Activated CD4-positive, alpha-beta memory T cell treated with anti-CD3 and anti-CD28 coated beads, Interleukin-2, amount 10 ng/mL, durations not matched to agents 7 days and 5 days (primary cell): ENCODE measurements at regions not wholly inside any gene's neighbourhood (a gene's known extent, or its start where the extent isn't known, plus 50 kb on each side); places are given as distances from the start of the nearest gene placed in this dataset.
A peak's percentile ranks its signal among the peaks of the same experiment; 100 is the strongest.

Source experiments
- CTCF ChIA-PET: fragments of 350-600 bp; sonication (Branson Sonifier 250); formaldehyde crosslinking; loops from one replicate; lab custom pipeline; 2021; ENCODE audit warnings: antibody characterized with exemption, inconsistent platforms; lab: Charles Lee
- POLR2A ChIA-PET: fragments of 350-600 bp; sonication (Branson Sonifier 250); formaldehyde crosslinking; loops from one replicate; lab custom pipeline; 2021; ENCODE audit warnings: antibody characterized with exemption; lab: Charles Lee
- DNase-seq: peaks from one replicate; pipeline ENCODE4 v3.0.0-alpha.2; 2020
- H3K27ac Mint-ChIP-seq: one replicate; pipeline ENCODE4 v1.8.0; 2021; ENCODE audit warnings: mild to moderate bottlenecking, mixed read lengths
- H3K27me3 Mint-ChIP-seq: one replicate; pipeline ENCODE4 v1.8.0; 2021; ENCODE audit warnings: mixed read lengths
- H3K36me3 Mint-ChIP-seq: one replicate; pipeline ENCODE4 v1.8.0; 2021; ENCODE audit warnings: low read depth, mixed read lengths
- H3K4me1 Mint-ChIP-seq: one replicate; pipeline ENCODE4 v1.8.0; 2021; ENCODE audit warnings: mixed read lengths
- H3K4me3 Mint-ChIP-seq: one replicate; pipeline ENCODE4 v1.8.0; 2021; ENCODE audit warnings: mild to moderate bottlenecking, mixed read lengths
- H3K9me3 Mint-ChIP-seq: one replicate; pipeline ENCODE4 v1.8.0; 2021; ENCODE audit warnings: mixed read lengths

DNA sequence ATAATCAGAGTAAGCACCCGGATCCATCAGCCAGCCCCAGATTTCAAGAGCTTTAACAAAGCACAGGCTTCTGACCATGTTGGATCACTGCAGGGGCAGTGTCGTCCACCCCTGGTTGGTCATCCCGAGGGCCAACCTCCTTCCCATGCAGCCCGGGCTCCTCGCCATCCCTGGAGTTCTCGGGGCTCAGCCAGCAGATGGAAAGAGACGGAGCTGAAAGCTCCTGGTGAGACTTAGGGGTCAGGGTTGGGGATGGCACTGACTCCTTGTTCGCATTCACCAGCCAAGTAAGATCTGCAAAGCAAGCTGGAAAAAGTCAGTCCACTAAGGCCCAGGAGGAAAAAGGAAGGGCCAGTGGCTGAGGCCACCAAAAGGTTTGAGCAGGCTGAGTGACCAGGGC is 888.9 kb downstream of the BRD1 start:
- H3K9me3 Mint-ChIP-seq: no peaks in the 10 kb centered on the region
- no peaks in the 10 kb centered on the region for H3K27me3 Mint-ChIP-seq
- no peak overlapping the region for H3K4me3 Mint-ChIP-seq
- no peak for DNase-seq
- H3K4me1 Mint-ChIP-seq: no peaks in the 10 kb centered on the region
- H3K36me3 Mint-ChIP-seq: no peaks in the 10 kb centered on the region
- POLR2A ChIA-PET: no interaction called here
- CTCF ChIA-PET: no interaction called here
- H3K27ac Mint-ChIP-seq: no peak overlapping the region

- Mint-ChIP-seq H3K4me1 (no peaks in the 10 kb centered on the region), H3K9me3 (no peaks in the 10 kb centered on the region), H3K4me3 (no peak overlapping the region), H3K36me3 (no peaks in the 10 kb centered on the region), H3K27ac (no peak overlapping the region), H3K27me3 (no peaks in the 10 kb centered on the region)
- POLR2A ChIA-PET: no interaction called here
- DNase-seq: peak; percentile 1
- CTCF ChIA-PET: no interaction called here
Measured at GRCh38 chr22:48937032-48937639, 890.5 kb downstream of the BRD1 start.

DNA sequence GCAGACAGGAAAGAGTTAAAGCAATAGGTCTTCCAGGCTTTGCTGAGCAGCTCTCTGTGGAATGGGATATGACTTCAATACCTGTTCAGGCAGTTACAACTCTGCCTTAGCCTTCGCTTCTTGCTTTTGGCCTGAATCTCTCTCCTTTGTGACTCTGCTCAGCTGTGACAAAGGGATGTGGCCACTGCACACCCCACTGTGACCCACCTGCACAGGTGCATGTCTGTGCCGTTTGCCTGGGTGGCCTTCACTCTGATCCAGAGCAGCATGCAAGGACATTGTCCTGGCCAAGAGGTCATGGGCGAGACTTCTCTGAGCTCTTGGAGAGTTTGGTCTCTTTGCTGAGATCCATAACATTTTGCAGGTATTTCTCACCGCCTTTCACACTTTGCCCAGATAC is 891.3 kb downstream of the BRD1 start:
- Mint-ChIP-seq H3K27ac (no peak overlapping the region), H3K36me3 (no peaks in the 10 kb centered on the region), H3K9me3 (no peaks in the 10 kb centered on the region), H3K4me1 (no peaks in the 10 kb centered on the region), H3K27me3 (no peaks in the 10 kb centered on the region), H3K4me3 (no peak overlapping the region)
- peak; percentile 7 for DNase-seq
- ChIA-PET CTCF (no interaction called here), POLR2A (no interaction called here)

- CTCF ChIA-PET: no interaction called here
- DNase-seq: no peak
- no peak overlapping the region for H3K4me3 Mint-ChIP-seq
- H3K9me3 Mint-ChIP-seq: no peaks in the 10 kb centered on the region
- no peaks in the 10 kb centered on the region for H3K36me3 Mint-ChIP-seq
- POLR2A ChIA-PET: no interaction called here
- no peaks in the 10 kb centered on the region for H3K4me1 Mint-ChIP-seq
- peaks cover 3% of the 10 kb centered on the region for H3K27me3 Mint-ChIP-seq
- H3K27ac Mint-ChIP-seq: no peak overlapping the region
Measured at GRCh38 chr22:48934446-48934845, 893.2 kb downstream of the BRD1 start.

DNA sequence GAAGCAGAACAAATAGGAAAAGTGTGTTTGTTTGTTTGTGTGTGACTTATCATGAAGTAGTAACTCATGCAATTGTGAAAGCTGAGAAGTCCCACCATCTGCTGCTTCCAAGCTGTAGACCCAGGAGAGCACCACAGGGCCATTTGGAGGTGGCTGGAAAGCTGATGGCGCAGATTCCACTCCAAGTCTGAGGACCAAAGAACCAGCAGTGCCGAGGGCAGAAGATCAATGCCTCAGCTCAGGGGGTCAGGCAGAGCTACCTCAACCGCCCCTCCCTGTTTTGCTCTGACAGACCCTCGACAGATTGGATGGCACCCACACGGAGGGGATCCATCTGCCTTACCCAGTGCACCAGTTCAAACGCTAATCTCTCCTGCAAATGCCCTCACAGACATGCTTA is 896.2 kb downstream of the BRD1 start:
- Mint-ChIP-seq H3K27ac (no peak overlapping the region), H3K4me1 (no peaks in the 10 kb centered on the region), H3K4me3 (no peak overlapping the region), H3K27me3 (peaks cover 3% of the 10 kb centered on the region), H3K36me3 (no peaks in the 10 kb centered on the region), H3K9me3 (no peaks in the 10 kb centered on the region)
- DNase-seq: no peak
- ChIA-PET CTCF (no interaction called here), POLR2A (no interaction called here)

DNA sequence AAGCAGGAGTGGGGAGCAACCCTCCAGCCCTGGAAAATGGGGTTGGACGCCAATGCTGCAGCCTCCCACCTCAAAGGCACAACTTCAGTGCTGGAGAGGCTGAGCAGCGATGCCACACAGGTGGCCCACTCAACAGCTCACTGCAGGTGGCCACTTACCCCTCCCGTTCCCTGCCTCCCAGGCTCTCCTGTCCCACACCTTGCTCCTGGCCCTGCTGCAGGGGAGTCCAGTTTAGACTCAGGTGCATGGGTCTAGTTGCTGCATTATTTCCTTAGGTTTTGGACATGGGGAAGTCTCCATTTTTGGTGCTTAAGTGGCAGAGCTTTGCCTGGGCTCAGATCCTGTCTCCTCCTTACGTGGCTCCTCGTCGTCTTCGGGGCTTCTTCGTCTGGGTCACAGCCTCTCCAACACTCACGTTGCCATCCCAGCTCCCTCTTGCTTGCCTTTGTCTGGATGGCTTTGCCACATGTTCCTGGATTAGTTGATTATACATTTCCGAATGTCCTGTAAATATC is 898.3 kb downstream of the BRD1 start:
- Mint-ChIP-seq H3K27ac (no peak overlapping the region), H3K4me3 (no peak overlapping the region), H3K27me3 (peaks cover 3% of the 10 kb centered on the region), H3K9me3 (no peaks in the 10 kb centered on the region), H3K36me3 (no peaks in the 10 kb centered on the region), H3K4me1 (no peaks in the 10 kb centered on the region)
- DNase-seq: no peak
- POLR2A ChIA-PET: no interaction called here
- CTCF ChIA-PET: no interaction called here

GRCh38 chr22:48927591-48927990 is 900.1 kb downstream of the BRD1 start:
- no peak for DNase-seq
- Mint-ChIP-seq H3K27me3 (peaks cover 3% of the 10 kb centered on the region), H3K9me3 (no peaks in the 10 kb centered on the region), H3K4me1 (no peaks in the 10 kb centered on the region), H3K36me3 (no peaks in the 10 kb centered on the region), H3K27ac (no peak overlapping the region), H3K4me3 (no peak overlapping the region)
- CTCF ChIA-PET: no interaction called here
- POLR2A ChIA-PET: no interaction called here

DNA sequence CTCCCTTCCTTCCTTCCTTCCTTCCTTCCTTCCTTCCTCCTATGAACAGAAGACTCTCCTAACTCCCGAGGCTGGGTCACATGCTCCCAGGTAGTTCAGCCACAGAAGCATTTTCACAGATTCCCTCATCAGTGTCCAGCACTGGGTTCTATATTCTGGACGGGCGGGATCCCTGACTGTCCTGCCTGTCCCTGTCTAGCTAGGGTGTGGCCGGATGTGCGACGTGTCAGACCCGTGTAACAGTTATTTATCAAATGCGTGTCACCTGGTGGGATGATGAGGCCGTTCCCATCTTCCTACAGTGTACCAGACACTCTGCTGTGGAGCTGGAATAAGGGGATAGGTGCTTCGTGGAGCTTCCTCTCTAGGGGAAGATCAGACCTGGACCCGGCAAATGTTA is 901.0 kb downstream of the BRD1 start:
- no peak overlapping the region for H3K27ac Mint-ChIP-seq
- no peaks in the 10 kb centered on the region for H3K9me3 Mint-ChIP-seq
- ChIA-PET CTCF (no interaction called here), POLR2A (no interaction called here)
- DNase-seq: no peak
- no peak overlapping the region for H3K4me3 Mint-ChIP-seq
- peaks cover 3% of the 10 kb centered on the region for H3K27me3 Mint-ChIP-seq
- H3K36me3 Mint-ChIP-seq: no peaks in the 10 kb centered on the region
- no peaks in the 10 kb centered on the region for H3K4me1 Mint-ChIP-seq

DNA sequence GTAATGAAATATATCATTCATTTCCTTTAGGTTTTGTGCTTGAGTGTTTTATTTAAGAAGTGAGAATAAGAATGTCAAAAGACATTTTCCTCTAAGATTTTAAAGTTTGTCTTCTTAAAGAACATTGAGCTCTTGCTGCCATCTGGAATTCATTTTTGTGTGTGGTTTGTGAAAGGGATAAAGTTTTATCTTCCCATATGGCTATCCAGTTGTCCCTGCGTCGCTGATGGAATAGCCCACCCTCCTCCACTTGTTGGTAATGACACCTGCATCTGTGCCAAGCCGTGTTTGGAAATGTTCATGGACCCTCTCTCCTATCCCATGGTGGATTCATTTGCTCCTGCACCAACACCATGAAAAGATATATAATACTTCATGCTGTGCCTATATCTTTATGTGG is 901.5 kb downstream of the BRD1 start:
- CTCF ChIA-PET: no interaction called here
- H3K4me1 Mint-ChIP-seq: no peaks in the 10 kb centered on the region
- peaks cover 3% of the 10 kb centered on the region for H3K27me3 Mint-ChIP-seq
- DNase-seq: no peak
- H3K9me3 Mint-ChIP-seq: no peaks in the 10 kb centered on the region
- H3K27ac Mint-ChIP-seq: no peak overlapping the region
- H3K36me3 Mint-ChIP-seq: no peaks in the 10 kb centered on the region
- POLR2A ChIA-PET: no interaction called here
- no peak overlapping the region for H3K4me3 Mint-ChIP-seq

GRCh38 chr22:48925450-48925849 is 902.2 kb downstream of the BRD1 start:
- H3K9me3 Mint-ChIP-seq: no peaks in the 10 kb centered on the region
- no peak overlapping the region for H3K4me3 Mint-ChIP-seq
- H3K27me3 Mint-ChIP-seq: peaks cover 3% of the 10 kb centered on the region
- H3K4me1 Mint-ChIP-seq: no peaks in the 10 kb centered on the region
- no peaks in the 10 kb centered on the region for H3K36me3 Mint-ChIP-seq
- DNase-seq: no peak
- H3K27ac Mint-ChIP-seq: no peak overlapping the region
- ChIA-PET CTCF (no interaction called here), POLR2A (no interaction called here)

DNA sequence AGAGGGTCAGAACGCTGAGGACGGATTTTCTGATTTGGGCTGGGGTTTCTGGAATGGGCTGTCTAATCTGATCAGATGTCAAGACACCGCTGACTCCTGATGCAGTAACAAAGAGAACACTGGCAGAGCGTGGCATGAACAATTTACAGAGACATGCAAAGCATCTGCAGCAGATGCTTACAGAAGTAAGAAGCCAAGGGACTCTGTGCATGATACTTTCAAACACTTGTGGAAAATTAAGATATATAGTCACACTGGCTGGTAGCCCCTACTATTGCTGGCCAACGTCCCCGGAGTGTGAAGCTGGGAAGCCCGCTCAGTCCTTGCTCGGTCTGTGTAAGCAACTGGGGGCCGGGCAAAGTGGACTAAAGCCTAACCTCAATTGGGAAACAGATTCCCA is 903.7 kb downstream of the BRD1 start:
- no peaks in the 10 kb centered on the region for H3K9me3 Mint-ChIP-seq
- H3K36me3 Mint-ChIP-seq: no peaks in the 10 kb centered on the region
- no peak overlapping the region for H3K27ac Mint-ChIP-seq
- H3K4me3 Mint-ChIP-seq: no peak overlapping the region
- DNase-seq: no peak
- H3K4me1 Mint-ChIP-seq: no peaks in the 10 kb centered on the region
- ChIA-PET POLR2A (no interaction called here), CTCF (no interaction called here)
- H3K27me3 Mint-ChIP-seq: no peaks in the 10 kb centered on the region

DNA sequence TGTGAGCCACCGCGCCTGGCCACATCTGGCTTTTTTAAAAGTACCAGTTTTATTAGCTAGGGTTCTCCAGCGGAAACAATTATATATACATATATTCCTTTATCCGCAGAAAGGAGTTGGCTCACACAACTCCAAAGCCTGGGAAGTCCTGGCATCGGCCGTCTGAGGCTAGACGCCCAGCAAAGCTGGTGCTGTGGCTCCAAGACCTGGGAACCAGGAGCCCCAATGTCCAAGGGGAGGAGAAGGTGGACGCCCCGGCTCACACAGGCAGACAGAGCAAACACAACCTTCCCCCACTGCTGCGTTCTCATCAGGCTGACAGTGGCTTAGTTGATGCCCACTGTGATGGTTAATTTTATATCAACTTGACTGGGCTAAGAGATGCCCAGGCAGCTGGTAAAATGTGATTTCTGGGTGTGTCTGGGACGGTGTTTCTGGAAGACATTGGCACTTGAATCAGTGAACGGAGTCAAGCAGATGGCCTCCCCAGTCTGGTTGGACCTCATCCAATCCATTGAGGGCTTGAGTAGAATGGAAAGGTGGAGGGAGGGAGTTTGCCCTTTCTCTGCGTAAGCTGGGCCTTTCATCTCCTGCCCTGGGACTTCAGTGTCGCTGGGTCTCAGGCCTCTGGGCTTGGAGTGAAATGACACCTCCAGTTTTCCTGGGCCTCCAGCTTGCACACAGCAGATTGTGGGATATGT is 904.4 kb downstream of the BRD1 start:
- CTCF ChIA-PET: no interaction called here
- no peak overlapping the region for H3K27ac Mint-ChIP-seq
- H3K4me3 Mint-ChIP-seq: no peak overlapping the region
- no peaks in the 10 kb centered on the region for H3K36me3 Mint-ChIP-seq
- H3K9me3 Mint-ChIP-seq: no peaks in the 10 kb centered on the region
- no peak for DNase-seq
- no peaks in the 10 kb centered on the region for H3K27me3 Mint-ChIP-seq
- POLR2A ChIA-PET: no interaction called here
- H3K4me1 Mint-ChIP-seq: no peaks in the 10 kb centered on the region

- POLR2A ChIA-PET: no interaction called here
- Mint-ChIP-seq H3K36me3 (no peaks in the 10 kb centered on the region), H3K27ac (no peak overlapping the region), H3K9me3 (peaks cover 2% of the 10 kb centered on the region), H3K27me3 (no peaks in the 10 kb centered on the region), H3K4me3 (no peak overlapping the region), H3K4me1 (no peaks in the 10 kb centered on the region)
- CTCF ChIA-PET: no interaction called here
- DNase-seq: no peak
Measured at GRCh38 chr22:48921411-48921903, 906.2 kb downstream of the BRD1 start.

- Mint-ChIP-seq H3K27me3 (no peaks in the 10 kb centered on the region), H3K9me3 (peaks cover 2% of the 10 kb centered on the region), H3K27ac (no peak overlapping the region), H3K4me3 (no peak overlapping the region), H3K4me1 (no peaks in the 10 kb centered on the region), H3K36me3 (no peaks in the 10 kb centered on the region)
- DNase-seq: no peak
- POLR2A ChIA-PET: no interaction called here
- CTCF ChIA-PET: no interaction called here
Measured at GRCh38 chr22:48920776-48921241, 906.9 kb downstream of the BRD1 start.
